C4-2B (cell line): ENCODE measurements at regions not wholly inside any gene's neighbourhood (a gene's known extent, or its start where the extent isn't known, plus 50 kb on each side); places are given as distances from the start of the nearest gene placed in this dataset.

Source experiments
- H3K27ac ChIP-seq: fragments of 450-650 bp; 2 replicates; pipeline ENCODE4 v1.5.1; 2017
- ZFX ChIP-seq: fragments of 450-650 bp; IDR thresholded peaks from 2 replicates; pipeline ENCODE4 v1.6.1; 2017
- TF ChIP-seq, protein P1 (sequence below): fragments of 450-650 bp; conservative IDR thresholded peaks from 2 replicates; pipeline ENCODE4 v1.5.1; 2017; ENCODE audit warnings: mild to moderate bottlenecking

- TF ChIP-seq, protein P1, sequence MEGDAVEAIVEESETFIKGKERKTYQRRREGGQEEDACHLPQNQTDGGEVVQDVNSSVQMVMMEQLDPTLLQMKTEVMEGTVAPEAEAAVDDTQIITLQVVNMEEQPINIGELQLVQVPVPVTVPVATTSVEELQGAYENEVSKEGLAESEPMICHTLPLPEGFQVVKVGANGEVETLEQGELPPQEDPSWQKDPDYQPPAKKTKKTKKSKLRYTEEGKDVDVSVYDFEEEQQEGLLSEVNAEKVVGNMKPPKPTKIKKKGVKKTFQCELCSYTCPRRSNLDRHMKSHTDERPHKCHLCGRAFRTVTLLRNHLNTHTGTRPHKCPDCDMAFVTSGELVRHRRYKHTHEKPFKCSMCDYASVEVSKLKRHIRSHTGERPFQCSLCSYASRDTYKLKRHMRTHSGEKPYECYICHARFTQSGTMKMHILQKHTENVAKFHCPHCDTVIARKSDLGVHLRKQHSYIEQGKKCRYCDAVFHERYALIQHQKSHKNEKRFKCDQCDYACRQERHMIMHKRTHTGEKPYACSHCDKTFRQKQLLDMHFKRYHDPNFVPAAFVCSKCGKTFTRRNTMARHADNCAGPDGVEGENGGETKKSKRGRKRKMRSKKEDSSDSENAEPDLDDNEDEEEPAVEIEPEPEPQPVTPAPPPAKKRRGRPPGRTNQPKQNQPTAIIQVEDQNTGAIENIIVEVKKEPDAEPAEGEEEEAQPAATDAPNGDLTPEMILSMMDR: no peak
- no peak for TF ChIP-seq ZFX
Observed at GRCh38 chr7:42693722-42694121, 218.1 kb downstream of the C7orf25 start.

GRCh38 chr7:42692621-42693020 is 219.2 kb downstream of the C7orf25 start:
- TF ChIP-seq ZFX: no peak
- TF ChIP-seq, protein P1: no peak
- H3K27ac ChIP-seq: no peak overlapping the region

More at GRCh38 chr7:42693722-42694121, 218.1 kb downstream of the C7orf25 start:
- no peak overlapping the region for H3K27ac ChIP-seq

DNA sequence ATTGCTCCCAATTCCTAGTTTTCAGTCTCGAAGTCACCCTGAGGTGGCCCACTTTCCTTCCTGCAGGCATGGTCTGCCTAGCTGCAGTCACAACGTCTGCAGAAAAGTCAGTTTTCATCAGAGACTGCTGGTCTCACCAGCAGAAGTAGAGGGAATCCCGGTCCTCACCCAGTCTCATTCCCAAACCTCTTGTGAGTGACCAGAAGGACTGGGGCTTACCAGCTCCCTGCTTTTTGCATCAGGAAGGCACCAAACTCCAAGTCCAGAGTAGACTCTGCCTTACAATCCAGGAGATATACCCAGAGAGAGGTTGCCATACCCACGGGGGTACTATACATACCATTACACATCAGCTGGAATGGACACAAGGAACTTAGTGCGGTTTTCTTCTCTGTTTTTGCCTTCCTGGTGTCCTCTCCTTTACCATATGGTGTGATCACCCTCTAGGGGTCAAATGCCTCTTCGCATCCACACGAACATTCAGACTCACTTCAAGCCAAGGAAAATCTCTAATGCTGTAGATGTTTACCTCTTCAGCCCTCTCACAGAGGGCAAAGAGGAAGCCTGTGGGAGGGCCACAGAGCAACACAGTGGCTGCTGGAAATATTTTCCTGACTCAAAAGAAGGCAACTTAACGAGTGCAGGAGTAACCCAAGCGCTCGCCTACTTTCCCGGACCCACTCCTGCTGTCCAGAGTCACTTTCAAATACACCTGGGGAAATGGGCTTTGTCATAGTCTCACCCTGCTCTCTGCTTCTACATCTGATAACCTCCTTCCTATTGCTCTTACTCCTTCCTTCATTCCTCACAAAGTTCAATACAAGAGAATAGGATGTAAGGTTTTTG is 220.9 kb downstream of the C7orf25 start:
- no peak for TF ChIP-seq ZFX
- TF ChIP-seq, protein P1: peak; percentile 74
- no peak overlapping the region for H3K27ac ChIP-seq

- no peak overlapping the region for H3K27ac ChIP-seq
- TF ChIP-seq, protein P1: no peak
- no peak for TF ChIP-seq ZFX
Observed at GRCh38 chr7:42689626-42690025, 222.2 kb downstream of the C7orf25 start.

GRCh38 chr7:42688056-42688371 is 223.9 kb downstream of the C7orf25 start:
- no peak overlapping the region for H3K27ac ChIP-seq
- TF ChIP-seq, protein P1: no peak
- TF ChIP-seq ZFX: no peak

DNA sequence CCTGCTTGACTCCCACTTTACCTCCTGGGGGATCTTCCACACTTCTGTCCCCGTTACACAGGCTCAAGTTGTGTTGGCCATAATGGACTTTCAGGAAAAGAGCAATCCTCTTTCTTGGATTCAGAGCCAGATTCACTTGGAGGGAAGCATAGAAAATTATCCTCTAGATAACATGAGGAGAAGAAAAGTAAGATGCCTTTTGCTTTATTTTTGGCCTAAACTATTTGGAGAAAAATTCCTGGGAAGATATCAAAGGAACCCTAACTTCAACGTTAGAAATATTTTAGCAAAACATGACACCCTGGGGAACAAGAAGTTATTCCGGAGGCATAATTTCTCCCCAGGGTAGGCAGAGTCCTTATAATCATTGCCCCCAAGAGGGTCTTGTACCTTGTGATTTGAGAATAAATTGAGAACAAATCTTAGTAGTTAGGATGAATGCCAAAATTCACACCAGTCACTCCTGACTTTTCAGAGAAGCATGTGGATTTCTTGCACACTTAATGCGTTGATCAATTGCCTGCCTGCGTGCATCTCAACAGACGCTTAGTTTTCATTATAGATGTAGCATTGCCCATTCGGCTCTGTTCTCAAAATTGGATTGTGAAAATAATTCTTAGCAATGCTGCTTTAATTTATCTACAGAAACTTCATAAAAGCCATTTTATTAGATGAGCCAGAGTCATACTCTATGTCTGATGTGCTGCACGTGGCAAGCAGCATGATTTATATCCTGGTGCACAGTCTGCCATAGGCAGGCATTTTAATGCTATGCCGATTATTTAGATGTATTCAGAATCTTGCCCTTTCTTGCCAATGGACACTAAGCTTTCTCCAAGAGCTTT is 224.4 kb downstream of the C7orf25 start:
- H3K27ac ChIP-seq: no peak overlapping the region
- TF ChIP-seq, protein P1: no peak
- TF ChIP-seq ZFX: no peak

- no peak for TF ChIP-seq ZFX
- TF ChIP-seq, protein P1: no peak
- H3K27ac ChIP-seq: no peak overlapping the region
Observed at GRCh38 chr7:42686594-42687156, 225.2 kb downstream of the C7orf25 start.
